H1 (cell line): ENCODE measurements at regions not wholly inside any gene's neighbourhood (a gene's known extent, or its start where the extent isn't known, plus 50 kb on each side); places are given as distances from the start of the nearest gene placed in this dataset.

Source experiments
- CTCF ChIA-PET: fragments of 300-600 bp; sonication (Branson Sonifier 250); formaldehyde crosslinking; loops from one replicate; lab custom pipeline; 2021; ENCODE audit not compliant: partially characterized antibody; lab: Charles Lee
- POLR2A ChIA-PET: fragments of 300-600 bp; sonication (Branson Sonifier 250); formaldehyde crosslinking; loops from one replicate; lab custom pipeline; 2021; ENCODE audit warnings: inconsistent platforms; ENCODE audit not compliant: partially characterized antibody; lab: Charles Lee
- DNase-seq, 2 experiments: peaks; one replicate each; pipeline versions ENCODE4 v3.0.0 to v3.0.0-alpha.2; 2010 to 2022; ENCODE audit warnings: low spot score in 2 of 2, low read depth in 1 of 2, mixed read lengths in 1 of 2
- FAIRE-seq: peaks from 2 replicates; lab custom pipeline; 2011; peaks lifted over from hg19 to GRCh38; lab: Jason Lieb, UNC
- H2AFZ ChIP-seq: 2 replicates; pipeline ENCODE4 v1.8.1; 2012; ENCODE audit warnings: low read length, inconsistent platforms
- H2AK5ac ChIP-seq: 2 replicates; pipeline ENCODE4 v1.6.1; 2013; ENCODE audit warnings: low read depth, low read length
- H2BK120ac ChIP-seq: replicated peaks from 2 replicates; pipeline ENCODE3; 2013; ENCODE audit warnings: low read depth, low read length, inconsistent platforms
- H2BK12ac ChIP-seq: 2 replicates; pipeline ENCODE4 v1.6.1; 2013; ENCODE audit warnings: low read depth, low read length
- H2BK15ac ChIP-seq: 2 replicates; pipeline ENCODE4 v1.6.1; 2013; ENCODE audit warnings: low read length
- H2BK20ac ChIP-seq: 2 replicates; pipeline ENCODE4 v1.6.1; 2013; ENCODE audit warnings: low read length
- H2BK5ac ChIP-seq: 2 replicates; pipeline ENCODE4 v1.6.1; 2013; ENCODE audit warnings: low read depth, low read length
- H3K14ac ChIP-seq: 2 replicates; pipeline ENCODE4 v1.6.1; 2013; ENCODE audit warnings: inconsistent platforms; ENCODE audit not compliant: insufficient read length
- H3K18ac ChIP-seq: 2 replicates; pipeline ENCODE4 v1.6.1; 2013; ENCODE audit warnings: low read length; ENCODE audit errors: extremely low read depth
- H3K23ac ChIP-seq: 2 replicates; pipeline ENCODE4 v1.6.1; 2013; ENCODE audit warnings: inconsistent platforms; ENCODE audit not compliant: insufficient read length
- H3K23me2 ChIP-seq: 2 replicates; pipeline ENCODE4 v1.6.1; 2013; ENCODE audit warnings: low read depth, low read length
- H3K27ac ChIP-seq: 2 replicates; pipeline ENCODE4 v1.6.1; 2011; ENCODE audit warnings: low read depth, low read length, inconsistent platforms
- H3K27me3 ChIP-seq, 4 experiments: replicated peaks in 1 of 4; 1 replicate in 1 of 4; 2 replicates in 3 of 4; pipeline versions ENCODE4 v1.6.1 to v1.8.1; 2011 to 2013; ENCODE audit warnings: low read length in 3 of 4, mild to moderate bottlenecking in 3 of 4, inconsistent platforms in 2 of 4, mixed read lengths in 2 of 4, moderate library complexity in 1 of 4; ENCODE audit not compliant: control insufficient read depth in 3 of 4, insufficient read depth in 3 of 4; ENCODE audit errors: extremely low read depth in 1 of 4
- H3K36me3 ChIP-seq, 4 experiments: 2 replicates each; pipeline versions ENCODE4 v1.6.1 to v1.8.1; 2011 to 2013; ENCODE audit warnings: mild to moderate bottlenecking in 4 of 4, low read length in 3 of 4, moderate library complexity in 2 of 4, control low read depth in 1 of 4, inconsistent platforms in 1 of 4; ENCODE audit not compliant: insufficient read depth in 4 of 4, control insufficient read depth in 2 of 4
- H3K4ac ChIP-seq: replicated peaks from 2 replicates; pipeline ENCODE3; 2013; ENCODE audit warnings: low read length, low read depth, mixed read lengths, inconsistent platforms; ENCODE audit not compliant: insufficient read length
- H3K4me1 ChIP-seq, 4 experiments: replicated peaks in 1 of 4; 1 replicate in 1 of 4; 2 replicates in 3 of 4; pipeline versions ENCODE4 v1.6.1 to v1.8.1; 2011 to 2013; ENCODE audit warnings: low read length in 3 of 4, inconsistent platforms in 2 of 4, mixed read lengths in 1 of 4; ENCODE audit not compliant: insufficient read depth in 4 of 4, control insufficient read depth in 3 of 4
- H3K4me2 ChIP-seq, 2 experiments: 2 replicates each; pipeline versions ENCODE4 v1.6.1 to v1.8.1; 2011 to 2013; ENCODE audit warnings: low read depth in 2 of 2, low read length in 2 of 2, control low read depth in 1 of 2, inconsistent platforms in 1 of 2, mild to moderate bottlenecking in 1 of 2; ENCODE audit not compliant: insufficient read depth in 1 of 2
- H3K4me3 ChIP-seq, 4 experiments: fragments of 200-600, 300-600 bp in 1 of 4; sonication (generic), shearing (Covaris generic), sonication (Bioruptor Twin) in 1 of 4; 2 replicates each; pipeline versions ENCODE4 v1.5.1 to v1.8.1; 2011 to 2016; ENCODE audit warnings: low read length in 4 of 4, low read depth in 3 of 4, control low read depth in 2 of 4, inconsistent platforms in 2 of 4, mild to moderate bottlenecking in 2 of 4, mixed read lengths in 1 of 4, moderate library complexity in 1 of 4; ENCODE audit not compliant: insufficient read depth in 2 of 4; ENCODE audit errors: extremely low read depth in 1 of 4
- H3K56ac ChIP-seq: replicated peaks from 2 replicates; pipeline ENCODE3; 2013; ENCODE audit warnings: low read depth, mild to moderate bottlenecking, mixed read lengths, low read length, inconsistent platforms; ENCODE audit not compliant: insufficient read length
- H3K79me1 ChIP-seq: 2 replicates; pipeline ENCODE4 v1.6.1; 2013; ENCODE audit warnings: low read depth, low read length, control low read depth
- H3K79me2 ChIP-seq, 2 experiments: 2 replicates each; pipeline versions ENCODE4 v1.6.1 to v1.8.1; 2012 to 2013; ENCODE audit warnings: low read length in 2 of 2, mild to moderate bottlenecking in 2 of 2, inconsistent platforms in 1 of 2; ENCODE audit not compliant: insufficient read depth in 2 of 2, control insufficient read depth in 1 of 2
- H3K9ac ChIP-seq, 4 experiments: replicated peaks in 1 of 4; 1 replicate in 1 of 4; 2 replicates in 3 of 4; pipeline versions ENCODE4 v1.6.1 to v1.8.1; 2011 to 2013; ENCODE audit warnings: low read depth in 3 of 4, low read length in 3 of 4, control low read depth in 2 of 4, mild to moderate bottlenecking in 2 of 4, moderate library complexity in 2 of 4, inconsistent platforms in 1 of 4; ENCODE audit errors: extremely low read depth in 1 of 4
- H3K9me3 ChIP-seq, 2 experiments: 2 replicates each; pipeline versions ENCODE4 v1.6.1 to v1.8.1; 2012 to 2013; ENCODE audit warnings: mild to moderate bottlenecking in 2 of 2, moderate library complexity in 2 of 2, control low read depth in 1 of 2, inconsistent platforms in 1 of 2, low read depth in 1 of 2, low read length in 1 of 2, mixed read lengths in 1 of 2; ENCODE audit not compliant: insufficient read depth in 2 of 2
- H4K20me1 ChIP-seq, 2 experiments: replicated peaks in 1 of 2; 2 replicates each; pipeline versions ENCODE3 to v1.8.1; 2011 to 2013; ENCODE audit warnings: inconsistent platforms in 2 of 2, low read length in 2 of 2, mild to moderate bottlenecking in 1 of 2; ENCODE audit not compliant: insufficient read depth in 2 of 2, control insufficient read depth in 1 of 2
- H4K5ac ChIP-seq: 2 replicates; pipeline ENCODE4 v1.6.1; 2013; ENCODE audit warnings: low read length, low read depth, mixed read lengths, inconsistent platforms; ENCODE audit not compliant: insufficient read length
- H4K8ac ChIP-seq: 2 replicates; pipeline ENCODE4 v1.8.0; 2013; ENCODE audit warnings: mild to moderate bottlenecking, moderate library complexity, low read length, inconsistent platforms; ENCODE audit not compliant: insufficient read depth; ENCODE audit errors: extremely low read depth
- H4K91ac ChIP-seq: replicated peaks from 2 replicates; pipeline ENCODE3; 2013; ENCODE audit warnings: low read length, mixed read lengths, inconsistent platforms; ENCODE audit not compliant: insufficient read length
- BACH1 ChIP-seq: IDR thresholded peaks from 2 replicates; pipeline ENCODE4 v1.6.1; 2012; ENCODE audit warnings: low read length, improper control_type of control experiment
- BCL11A ChIP-seq, 2 experiments: IDR thresholded peaks; one replicate each; pipeline ENCODE4 v1.6.1; 2011; ENCODE audit warnings: low read depth in 2 of 2, low read length in 2 of 2, mild to moderate bottlenecking in 2 of 2
- CEBPB ChIP-seq: IDR thresholded peaks from 2 replicates; pipeline ENCODE4 v1.6.1; 2012; ENCODE audit warnings: low read depth, low read length
- EZH2 ChIP-seq: fragments of 200-600 bp; sonication (generic); IDR thresholded peaks from 2 replicates; pipeline ENCODE4 v1.7.1; 2012; ENCODE audit warnings: low read depth, mild to moderate bottlenecking, moderate library complexity, low read length, inconsistent platforms; ENCODE audit not compliant: severe bottlenecking
- GABPA ChIP-seq: IDR thresholded peaks from 2 replicates; pipeline ENCODE4 v1.6.1; 2011; ENCODE audit warnings: mild to moderate bottlenecking, low read length, moderate library complexity, borderline replicate concordance; ENCODE audit not compliant: insufficient read depth
- GTF2F1 ChIP-seq: IDR thresholded peaks from 2 replicates; pipeline ENCODE4 v1.6.1; 2012; ENCODE audit warnings: low read depth, low read length, improper control_type of control experiment, borderline replicate concordance
- JUN ChIP-seq: IDR thresholded peaks from 2 replicates; pipeline ENCODE4 v1.6.1; 2011; ENCODE audit warnings: low read depth, mild to moderate bottlenecking, improper control_type of control experiment, low read length
- KDM1A ChIP-seq: fragments of 200-600, 300-600 bp; sonication (generic); IDR thresholded peaks from 2 replicates; pipeline ENCODE4 v1.7.1; 2016; ENCODE audit warnings: mild to moderate bottlenecking, low read length, borderline replicate concordance
- PHF8 ChIP-seq: fragments of 200-600 bp; sonication (generic); conservative IDR thresholded peaks from 2 replicates; pipeline ENCODE4 v1.7.1; 2012; ENCODE audit warnings: low read depth, mild to moderate bottlenecking, inconsistent platforms, low read length, moderate library complexity
- RBBP5 ChIP-seq: IDR thresholded peaks from 2 replicates; pipeline ENCODE4 v1.7.1; 2012; ENCODE audit warnings: low read depth, mild to moderate bottlenecking, inconsistent platforms, low read length, moderate library complexity, borderline replicate concordance
- SP2 ChIP-seq: IDR thresholded peaks from 2 replicates; pipeline ENCODE4 v1.6.1; 2012; ENCODE audit warnings: mild to moderate bottlenecking, low read length, inconsistent platforms
- SUZ12 ChIP-seq: fragments of 200-600 bp; sonication (generic); IDR thresholded peaks from 2 replicates; pipeline ENCODE4 v1.6.1; 2012; ENCODE audit warnings: mild to moderate bottlenecking, inconsistent platforms, low read length, moderate library complexity, mixed read lengths
- WGBS, 2 experiments: shearing (Covaris generic) in 1 of 2; methylation state at CpG; one replicate each; pipeline versions ENCODE4 v1.1.6 to v1.1.7; 2013 to 2015; ENCODE audit warnings: low lambda C conversion rate in 2 of 2, mixed read lengths in 2 of 2, inconsistent platforms in 1 of 2, low coverage in 1 of 2, missing lambda C conversion rate in 1 of 2; ENCODE audit not compliant: insufficient replicate concordance in 2 of 2, insufficient coverage in 1 of 2, insufficient read length in 1 of 2; ENCODE audit errors: extremely low coverage in 1 of 2, missing lambda C conversion rate in 1 of 2; 5-methylcytosine and 5-hydroxymethylcytosine counted together
- TF ChIP-seq, protein P1 (sequence below): IDR thresholded peaks from 2 replicates; pipeline ENCODE4 v1.6.1; 2012; ENCODE audit warnings: low read length, inconsistent platforms

DNA sequence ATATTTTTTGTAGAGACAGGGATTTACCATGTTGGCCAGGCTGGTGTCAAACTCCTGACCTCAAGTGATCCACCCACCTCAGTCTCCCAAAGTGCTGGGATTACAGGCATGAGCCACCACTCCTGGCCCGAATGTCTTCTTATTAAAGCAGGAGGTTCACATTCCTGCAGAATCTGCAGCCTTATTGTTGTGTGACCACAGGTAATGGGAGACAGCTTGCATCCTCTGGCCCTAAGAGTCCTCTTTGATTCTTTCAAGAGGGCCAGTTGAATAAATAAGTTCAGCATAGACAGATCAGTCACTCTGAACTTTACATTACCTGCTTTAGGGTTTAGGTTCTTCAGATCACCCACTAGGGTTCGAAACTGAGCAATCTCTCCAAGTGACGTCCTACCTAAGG, 172.9 kb upstream of the TOPAZ1 start:
- no peaks in the 10 kb centered on the region for H3K79me1 ChIP-seq
- no peak overlapping the region for H3K4ac ChIP-seq
- peaks cover 0 to 6% (median 4%) of the 10 kb centered on the region in 4 experiments; a peak in 6 of 7 replicates for H3K4me1 ChIP-seq
- FAIRE-seq, result no peak
- 88% methylated on average over 3 of the region's 3 CpGs; no CpG with 5 or more reads in 1 of the 2 experiments for WGBS, 2 experiments
- H2BK5ac ChIP-seq, result no peak overlapping the region
- no peak overlapping the region for H3K4me3 ChIP-seq
- H3K18ac ChIP-seq, result no peak overlapping the region
- no peak overlapping the region for H3K56ac ChIP-seq
- no peaks in the 10 kb centered on the region for H3K36me3 ChIP-seq
- ChIA-PET CTCF (interaction anchor here (0.6 to 1.6 kb wide), 4 partner anchors 18 to 764 kb away, joined by 3 to 4 read pairs (median 4); no protein-coding TSS in a partner anchor), POLR2A (no interaction called here)
- H3K27ac ChIP-seq, result no peak overlapping the region
- no peak overlapping the region for H2BK12ac ChIP-seq
- no peak overlapping the region for H3K9ac ChIP-seq
- no peak overlapping the region for H2BK120ac ChIP-seq
- H3K79me2 ChIP-seq, result no peaks in the 10 kb centered on the region
- H2AFZ ChIP-seq, result no peak overlapping the region
- DNase-seq, result no peak
- no peak overlapping the region for H3K14ac ChIP-seq
- no peak overlapping the region; the same call in 1 of the 2 replicates for H2BK20ac ChIP-seq
- no peak overlapping the region for H4K91ac ChIP-seq
- no peaks in the 10 kb centered on the region for H4K20me1 ChIP-seq
- no peak overlapping the region for H4K5ac ChIP-seq
- H4K8ac ChIP-seq, result no peak overlapping the region
- no peaks in the 10 kb centered on the region for H3K27me3 ChIP-seq
- no peak overlapping the region for H3K23ac ChIP-seq
- H3K9me3 ChIP-seq, result no peaks in the 10 kb centered on the region
- no peak overlapping the region for H3K4me2 ChIP-seq
- no peak overlapping the region for H2BK15ac ChIP-seq
- peaks cover 1% of the 10 kb centered on the region; the same call in 1 of the 2 replicates for H3K23me2 ChIP-seq
- H2AK5ac ChIP-seq, result no peak overlapping the region
- TF ChIP-seq EZH2 (no peak), RBBP5 (no peak), JUN (no peak), GTF2F1 (no peak), PHF8 (no peak), BCL11A (IDR thresholded peaks at IDR 0.05; ENCODE audit: low read depth in 2 of 2, low read length in 2 of 2) (no peak), SP2 (no peak), CEBPB (no peak), BACH1 (no peak), GABPA (no peak), SUZ12 (no peak), KDM1A (no peak)
- TF ChIP-seq, protein P1, sequence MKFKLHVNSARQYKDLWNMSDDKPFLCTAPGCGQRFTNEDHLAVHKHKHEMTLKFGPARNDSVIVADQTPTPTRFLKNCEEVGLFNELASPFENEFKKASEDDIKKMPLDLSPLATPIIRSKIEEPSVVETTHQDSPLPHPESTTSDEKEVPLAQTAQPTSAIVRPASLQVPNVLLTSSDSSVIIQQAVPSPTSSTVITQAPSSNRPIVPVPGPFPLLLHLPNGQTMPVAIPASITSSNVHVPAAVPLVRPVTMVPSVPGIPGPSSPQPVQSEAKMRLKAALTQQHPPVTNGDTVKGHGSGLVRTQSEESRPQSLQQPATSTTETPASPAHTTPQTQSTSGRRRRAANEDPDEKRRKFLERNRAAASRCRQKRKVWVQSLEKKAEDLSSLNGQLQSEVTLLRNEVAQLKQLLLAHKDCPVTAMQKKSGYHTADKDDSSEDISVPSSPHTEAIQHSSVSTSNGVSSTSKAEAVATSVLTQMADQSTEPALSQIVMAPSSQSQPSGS, result no peak
